T-helper 1 cell treated with Interleukin-12 subunit alpha and Interleukin-12 subunit beta and Interleukin-4 antibody, amounts not matched to agents 30 μg/mL and 1 μg/mL, for 36 hours (primary cell): ENCODE measurements at regions not wholly inside any gene's neighbourhood (a gene's known extent, or its start where the extent isn't known, plus 50 kb on each side); places are given as distances from the start of the nearest gene placed in this dataset.

Experiments
- H3K27ac Mint-ChIP-seq: one replicate; pipeline ENCODE4 v1.8.0; 2021; ENCODE audit warnings: mild to moderate bottlenecking, mixed read lengths
- H3K27me3 Mint-ChIP-seq: one replicate; pipeline ENCODE4 v1.8.0; 2021; ENCODE audit warnings: low read depth, mixed read lengths
- H3K36me3 Mint-ChIP-seq: one replicate; pipeline ENCODE4 v1.8.0; 2021; ENCODE audit warnings: low read depth, mixed read lengths
- H3K4me1 Mint-ChIP-seq: one replicate; pipeline ENCODE4 v1.8.0; 2021; ENCODE audit warnings: low read depth, mixed read lengths
- H3K4me3 Mint-ChIP-seq: one replicate; pipeline ENCODE4 v1.8.0; 2021; ENCODE audit warnings: mild to moderate bottlenecking, moderate library complexity, mixed read lengths
- H3K9me3 Mint-ChIP-seq: one replicate; pipeline ENCODE4 v1.8.0; 2021; ENCODE audit warnings: mixed read lengths

- H3K4me1 Mint-ChIP-seq: no peaks in the 10 kb centered on the region
- H3K27me3 Mint-ChIP-seq: no peaks in the 10 kb centered on the region
- no peaks in the 10 kb centered on the region for H3K36me3 Mint-ChIP-seq
- H3K27ac Mint-ChIP-seq: no peak overlapping the region
- H3K9me3 Mint-ChIP-seq: no peaks in the 10 kb centered on the region
- no peak overlapping the region for H3K4me3 Mint-ChIP-seq
Observed at GRCh38 chr1:57772580-57773195, 348.8 kb upstream of the DAB1 start.

- Mint-ChIP-seq H3K27me3 (no peaks in the 10 kb centered on the region), H3K9me3 (no peaks in the 10 kb centered on the region), H3K36me3 (no peaks in the 10 kb centered on the region), H3K27ac (no peak overlapping the region), H3K4me1 (no peaks in the 10 kb centered on the region), H3K4me3 (no peak overlapping the region)
Observed at GRCh38 chr1:57770772-57771171, 346.9 kb upstream of the DAB1 start.

- no peaks in the 10 kb centered on the region for H3K4me1 Mint-ChIP-seq
- no peak overlapping the region for H3K4me3 Mint-ChIP-seq
- no peak overlapping the region for H3K27ac Mint-ChIP-seq
- no peaks in the 10 kb centered on the region for H3K27me3 Mint-ChIP-seq
- no peaks in the 10 kb centered on the region for H3K9me3 Mint-ChIP-seq
- H3K36me3 Mint-ChIP-seq: no peaks in the 10 kb centered on the region
Observed at GRCh38 chr1:57770236-57770635, 346.4 kb upstream of the DAB1 start.

- Mint-ChIP-seq H3K27ac (no peak overlapping the region), H3K36me3 (no peaks in the 10 kb centered on the region), H3K4me1 (no peaks in the 10 kb centered on the region), H3K9me3 (no peaks in the 10 kb centered on the region), H3K27me3 (no peaks in the 10 kb centered on the region), H3K4me3 (no peak overlapping the region)
Observed at GRCh38 chr1:57761628-57762027, 337.8 kb upstream of the DAB1 start.

- no peaks in the 10 kb centered on the region for H3K9me3 Mint-ChIP-seq
- no peaks in the 10 kb centered on the region for H3K4me1 Mint-ChIP-seq
- H3K36me3 Mint-ChIP-seq: no peaks in the 10 kb centered on the region
- no peaks in the 10 kb centered on the region for H3K27me3 Mint-ChIP-seq
- H3K4me3 Mint-ChIP-seq: no peak overlapping the region
- H3K27ac Mint-ChIP-seq: no peak overlapping the region
Observed at GRCh38 chr1:57752843-57753242, 329.0 kb upstream of the DAB1 start.

- no peaks in the 10 kb centered on the region for H3K36me3 Mint-ChIP-seq
- H3K27me3 Mint-ChIP-seq: no peaks in the 10 kb centered on the region
- H3K4me1 Mint-ChIP-seq: no peaks in the 10 kb centered on the region
- no peaks in the 10 kb centered on the region for H3K9me3 Mint-ChIP-seq
- no peak overlapping the region for H3K27ac Mint-ChIP-seq
- H3K4me3 Mint-ChIP-seq: no peak overlapping the region
Observed at GRCh38 chr1:57748719-57749118, 324.9 kb upstream of the DAB1 start.

- Mint-ChIP-seq H3K27me3 (no peaks in the 10 kb centered on the region), H3K9me3 (no peaks in the 10 kb centered on the region), H3K36me3 (no peaks in the 10 kb centered on the region), H3K27ac (no peak overlapping the region), H3K4me1 (no peaks in the 10 kb centered on the region), H3K4me3 (no peak overlapping the region)
Observed at GRCh38 chr1:57747818-57748217, 324.0 kb upstream of the DAB1 start.

GRCh38 chr1:57741521-57741920, 317.7 kb upstream of the DAB1 start:
- no peaks in the 10 kb centered on the region for H3K36me3 Mint-ChIP-seq
- no peaks in the 10 kb centered on the region for H3K4me1 Mint-ChIP-seq
- no peak overlapping the region for H3K4me3 Mint-ChIP-seq
- H3K27ac Mint-ChIP-seq: no peak overlapping the region
- no peaks in the 10 kb centered on the region for H3K9me3 Mint-ChIP-seq
- H3K27me3 Mint-ChIP-seq: no peaks in the 10 kb centered on the region

GRCh38 chr1:57736940-57737339, 313.1 kb upstream of the DAB1 start:
- H3K4me1 Mint-ChIP-seq: no peaks in the 10 kb centered on the region
- no peaks in the 10 kb centered on the region for H3K27me3 Mint-ChIP-seq
- H3K9me3 Mint-ChIP-seq: no peaks in the 10 kb centered on the region
- H3K36me3 Mint-ChIP-seq: no peaks in the 10 kb centered on the region
- H3K27ac Mint-ChIP-seq: no peak overlapping the region
- H3K4me3 Mint-ChIP-seq: no peak overlapping the region

- Mint-ChIP-seq H3K36me3 (no peaks in the 10 kb centered on the region), H3K9me3 (no peaks in the 10 kb centered on the region), H3K4me1 (no peaks in the 10 kb centered on the region), H3K27me3 (no peaks in the 10 kb centered on the region), H3K4me3 (no peak overlapping the region), H3K27ac (no peak overlapping the region)
Observed at GRCh38 chr1:57729181-57729580, 305.3 kb upstream of the DAB1 start.

GRCh38 chr1:57727121-57727520, 303.3 kb upstream of the DAB1 start:
- no peak overlapping the region for H3K27ac Mint-ChIP-seq

GRCh38 chr1:57725318-57725717, 301.5 kb upstream of the DAB1 start:
- no peaks in the 10 kb centered on the region for H3K27me3 Mint-ChIP-seq
- no peaks in the 10 kb centered on the region for H3K4me1 Mint-ChIP-seq
- H3K9me3 Mint-ChIP-seq: no peaks in the 10 kb centered on the region
- no peaks in the 10 kb centered on the region for H3K36me3 Mint-ChIP-seq
- no peak overlapping the region for H3K27ac Mint-ChIP-seq
- H3K4me3 Mint-ChIP-seq: no peak overlapping the region

More at GRCh38 chr1:57727121-57727520, 303.3 kb upstream of the DAB1 start:
- Mint-ChIP-seq H3K9me3 (no peaks in the 10 kb centered on the region), H3K27me3 (no peaks in the 10 kb centered on the region), H3K4me3 (no peak overlapping the region), H3K4me1 (no peaks in the 10 kb centered on the region), H3K36me3 (no peaks in the 10 kb centered on the region)

GRCh38 chr1:57724535-57724934, 300.7 kb upstream of the DAB1 start:
- Mint-ChIP-seq H3K4me3 (no peak overlapping the region), H3K27me3 (no peaks in the 10 kb centered on the region), H3K27ac (no peak overlapping the region), H3K9me3 (no peaks in the 10 kb centered on the region), H3K4me1 (no peaks in the 10 kb centered on the region), H3K36me3 (no peaks in the 10 kb centered on the region)

GRCh38 chr1:57722285-57722978, 298.6 kb upstream of the DAB1 start:
- H3K36me3 Mint-ChIP-seq: no peaks in the 10 kb centered on the region
- no peaks in the 10 kb centered on the region for H3K27me3 Mint-ChIP-seq
- no peak overlapping the region for H3K27ac Mint-ChIP-seq
- H3K4me3 Mint-ChIP-seq: no peak overlapping the region
- H3K4me1 Mint-ChIP-seq: no peaks in the 10 kb centered on the region
- no peaks in the 10 kb centered on the region for H3K9me3 Mint-ChIP-seq

GRCh38 chr1:57721001-57721400, 297.1 kb upstream of the DAB1 start:
- Mint-ChIP-seq H3K36me3 (no peaks in the 10 kb centered on the region), H3K27me3 (no peaks in the 10 kb centered on the region)

More at GRCh38 chr1:57721001-57721400, 297.1 kb upstream of the DAB1 start:
- H3K4me3 Mint-ChIP-seq: no peak overlapping the region
- H3K27ac Mint-ChIP-seq: no peak overlapping the region
- H3K9me3 Mint-ChIP-seq: no peaks in the 10 kb centered on the region
- no peaks in the 10 kb centered on the region for H3K4me1 Mint-ChIP-seq
